ENCODE measurements at regions not wholly inside any gene's neighbourhood (a gene's known extent, or its start where the extent isn't known, plus 50 kb on each side); places are given as distances from the start of the nearest gene placed in this dataset.

DNA sequence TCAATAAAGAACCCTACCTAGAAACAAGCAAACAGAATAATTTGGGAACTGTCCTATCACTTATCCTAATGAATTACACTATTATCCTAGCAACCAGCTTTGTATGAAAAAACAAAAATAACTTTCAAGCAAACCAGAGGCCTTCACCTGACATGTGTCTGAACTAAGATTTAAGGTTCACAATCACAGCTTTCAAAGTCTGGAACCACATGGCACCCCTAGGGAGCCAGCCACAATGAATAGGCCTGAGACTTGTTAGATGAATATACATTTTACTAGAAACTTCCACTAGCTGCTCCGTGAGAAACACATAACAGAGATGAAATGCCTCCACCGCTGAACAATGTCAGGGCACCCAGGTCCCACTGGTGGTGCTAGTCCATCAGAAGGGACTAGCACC lies 65.8 kb upstream of the CYP2D6 start:
- no peak for TF ChIP-seq EZH2phosphoT487 (IDR thresholded peaks at IDR 0.05; ENCODE audit: borderline replicate concordance)
- TF ChIP-seq, protein P1, sequence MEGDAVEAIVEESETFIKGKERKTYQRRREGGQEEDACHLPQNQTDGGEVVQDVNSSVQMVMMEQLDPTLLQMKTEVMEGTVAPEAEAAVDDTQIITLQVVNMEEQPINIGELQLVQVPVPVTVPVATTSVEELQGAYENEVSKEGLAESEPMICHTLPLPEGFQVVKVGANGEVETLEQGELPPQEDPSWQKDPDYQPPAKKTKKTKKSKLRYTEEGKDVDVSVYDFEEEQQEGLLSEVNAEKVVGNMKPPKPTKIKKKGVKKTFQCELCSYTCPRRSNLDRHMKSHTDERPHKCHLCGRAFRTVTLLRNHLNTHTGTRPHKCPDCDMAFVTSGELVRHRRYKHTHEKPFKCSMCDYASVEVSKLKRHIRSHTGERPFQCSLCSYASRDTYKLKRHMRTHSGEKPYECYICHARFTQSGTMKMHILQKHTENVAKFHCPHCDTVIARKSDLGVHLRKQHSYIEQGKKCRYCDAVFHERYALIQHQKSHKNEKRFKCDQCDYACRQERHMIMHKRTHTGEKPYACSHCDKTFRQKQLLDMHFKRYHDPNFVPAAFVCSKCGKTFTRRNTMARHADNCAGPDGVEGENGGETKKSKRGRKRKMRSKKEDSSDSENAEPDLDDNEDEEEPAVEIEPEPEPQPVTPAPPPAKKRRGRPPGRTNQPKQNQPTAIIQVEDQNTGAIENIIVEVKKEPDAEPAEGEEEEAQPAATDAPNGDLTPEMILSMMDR (IDR thresholded peaks at IDR 0.05 in 2 of 3, conservative IDR thresholded peaks at IDR 0.05 in 1 of 3; ENCODE audit: borderline replicate concordance in 1 of 3, insufficient read depth in 1 of 3, low read depth in 2 of 3, low read length in 2 of 3) = no peak
- TF ChIP-seq, protein P2, sequence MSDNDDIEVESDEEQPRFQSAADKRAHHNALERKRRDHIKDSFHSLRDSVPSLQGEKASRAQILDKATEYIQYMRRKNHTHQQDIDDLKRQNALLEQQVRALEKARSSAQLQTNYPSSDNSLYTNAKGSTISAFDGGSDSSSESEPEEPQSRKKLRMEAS (IDR thresholded peaks at IDR 0.05) = no peak
- TF ChIP-seq ZNF274 (IDR thresholded peaks at IDR 0.05; ENCODE audit: low read depth, low read length) = no peak
- TF ChIP-seq SRF (IDR thresholded peaks at IDR 0.05; ENCODE audit: low read depth) = no peak
- TF ChIP-seq POLR2A (IDR thresholded peaks at IDR 0.05; ENCODE audit: borderline replicate concordance, extremely low read depth, insufficient read depth, insufficient read length) = no peak
- TF ChIP-seq CEBPB (IDR thresholded peaks at IDR 0.05; ENCODE audit: low read depth) = no peak
- TF ChIP-seq ELF1 (IDR thresholded peaks at IDR 0.05; ENCODE audit: borderline replicate concordance, low read depth) = no peak

Data from HCT116 (cell line).